ENCODE measurements at regions not wholly inside any gene's neighbourhood (a gene's known extent, or its start where the extent isn't known, plus 50 kb on each side); places are given as distances from the start of the nearest gene placed in this dataset.

GRCh38 chr16:77564791-77565390, 130.1 kb upstream of the ADAMTS18 start:
- Histone ChIP-seq H3K27me3 (no peaks in the 10 kb centered on the region), H3K4me1 (no peaks in the 10 kb centered on the region), H3K4me3 (no peak overlapping the region), H3K36me3 (no peaks in the 10 kb centered on the region), H3K27ac (no peak overlapping the region), H3K9me3 (no peaks in the 10 kb centered on the region)
- no peak for DNase-seq
- TF ChIP-seq, protein P1, sequence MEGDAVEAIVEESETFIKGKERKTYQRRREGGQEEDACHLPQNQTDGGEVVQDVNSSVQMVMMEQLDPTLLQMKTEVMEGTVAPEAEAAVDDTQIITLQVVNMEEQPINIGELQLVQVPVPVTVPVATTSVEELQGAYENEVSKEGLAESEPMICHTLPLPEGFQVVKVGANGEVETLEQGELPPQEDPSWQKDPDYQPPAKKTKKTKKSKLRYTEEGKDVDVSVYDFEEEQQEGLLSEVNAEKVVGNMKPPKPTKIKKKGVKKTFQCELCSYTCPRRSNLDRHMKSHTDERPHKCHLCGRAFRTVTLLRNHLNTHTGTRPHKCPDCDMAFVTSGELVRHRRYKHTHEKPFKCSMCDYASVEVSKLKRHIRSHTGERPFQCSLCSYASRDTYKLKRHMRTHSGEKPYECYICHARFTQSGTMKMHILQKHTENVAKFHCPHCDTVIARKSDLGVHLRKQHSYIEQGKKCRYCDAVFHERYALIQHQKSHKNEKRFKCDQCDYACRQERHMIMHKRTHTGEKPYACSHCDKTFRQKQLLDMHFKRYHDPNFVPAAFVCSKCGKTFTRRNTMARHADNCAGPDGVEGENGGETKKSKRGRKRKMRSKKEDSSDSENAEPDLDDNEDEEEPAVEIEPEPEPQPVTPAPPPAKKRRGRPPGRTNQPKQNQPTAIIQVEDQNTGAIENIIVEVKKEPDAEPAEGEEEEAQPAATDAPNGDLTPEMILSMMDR (IDR thresholded peaks at IDR 0.05), result no peak
- TF ChIP-seq POLR2A (IDR thresholded peaks at IDR 0.05), result no peak

- no peak for TF ChIP-seq POLR2A (IDR thresholded peaks at IDR 0.05)
- TF ChIP-seq, protein P1 (IDR thresholded peaks at IDR 0.05), result no peak
- Histone ChIP-seq H3K9me3 (no peaks in the 10 kb centered on the region), H3K27me3 (no peaks in the 10 kb centered on the region), H3K4me3 (no peak overlapping the region), H3K4me1 (no peaks in the 10 kb centered on the region), H3K27ac (no peak overlapping the region), H3K36me3 (no peaks in the 10 kb centered on the region)
- no peak for DNase-seq
Measured at GRCh38 chr16:77569406-77569805, 134.6 kb upstream of the ADAMTS18 start.

DNA sequence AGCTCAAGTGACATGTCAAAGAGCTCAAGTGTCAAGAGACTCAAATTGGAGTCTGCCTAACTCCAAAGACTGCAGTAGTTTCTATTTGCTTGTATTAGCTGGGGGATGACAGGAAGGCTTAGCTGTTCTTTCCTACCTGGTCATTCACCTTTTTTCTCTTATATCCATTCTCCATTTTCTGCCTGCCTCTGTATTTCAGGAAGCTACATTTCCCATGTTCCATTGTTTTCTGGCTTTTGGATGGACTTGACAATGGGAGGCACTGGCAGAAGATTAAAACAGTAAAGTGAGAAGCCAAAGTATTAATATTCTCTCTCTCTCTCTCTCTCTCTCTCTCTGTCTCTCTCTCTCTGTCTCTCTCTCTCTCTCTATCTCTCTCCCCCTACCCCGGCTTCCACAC, 135.7 kb upstream of the ADAMTS18 start:
- no peaks in the 10 kb centered on the region for H3K9me3 ChIP-seq
- no peaks in the 10 kb centered on the region for H3K27me3 ChIP-seq
- TF ChIP-seq, protein P1 (IDR thresholded peaks at IDR 0.05), result no peak
- TF ChIP-seq POLR2A (IDR thresholded peaks at IDR 0.05), result no peak
- no peak overlapping the region for H3K27ac ChIP-seq
- H3K36me3 ChIP-seq, result no peaks in the 10 kb centered on the region
- no peaks in the 10 kb centered on the region for H3K4me1 ChIP-seq
- DNase-seq, result no peak
- no peak overlapping the region for H3K4me3 ChIP-seq

- Histone ChIP-seq H3K4me3 (no peak overlapping the region), H3K4me1 (no peaks in the 10 kb centered on the region), H3K9me3 (no peaks in the 10 kb centered on the region), H3K27ac (no peak overlapping the region), H3K27me3 (no peaks in the 10 kb centered on the region), H3K36me3 (no peaks in the 10 kb centered on the region)
- no peak for DNase-seq
- TF ChIP-seq, protein P1 (IDR thresholded peaks at IDR 0.05), result no peak
- TF ChIP-seq POLR2A (IDR thresholded peaks at IDR 0.05), result no peak
Measured at GRCh38 chr16:77571115-77571862, 136.5 kb upstream of the ADAMTS18 start.

GRCh38 chr16:77574867-77575624, 140.2 kb upstream of the ADAMTS18 start:
- TF ChIP-seq, protein P1 (IDR thresholded peaks at IDR 0.05), result no peak
- no peak for TF ChIP-seq POLR2A (IDR thresholded peaks at IDR 0.05)
- H3K27ac ChIP-seq, result peak overlapping the region in 1 of 4 donors; percentile 24
- H3K27me3 ChIP-seq, result no peaks in the 10 kb centered on the region
- no peaks in the 10 kb centered on the region for H3K9me3 ChIP-seq
- no peak overlapping the region for H3K4me3 ChIP-seq
- no peaks in the 10 kb centered on the region for H3K4me1 ChIP-seq
- no peaks in the 10 kb centered on the region for H3K36me3 ChIP-seq
- no peak for DNase-seq

Data from Peyer's patch (tissue), 4 donors.